ENCODE measurements at regions not wholly inside any gene's neighbourhood (a gene's known extent, or its start where the extent isn't known, plus 50 kb on each side); places are given as distances from the start of the nearest gene placed in this dataset.

- WGBS, 2 donors, result 20 to 71% methylated on average over 3 of the region's 3 CpGs
- Histone ChIP-seq H3K4me3 (no peak overlapping the region), H3K27ac (no peak overlapping the region), H3K9me3 (no peaks in the 10 kb centered on the region), H3K36me3 (no peaks in the 10 kb centered on the region), H3K4me1 (no peaks in the 10 kb centered on the region), H3K27me3 (no peaks in the 10 kb centered on the region)
- intact Hi-C loops (cut with DNase I), result no loop called here
- TF ChIP-seq POLR2AphosphoS5 (IDR thresholded peaks at IDR 0.05) (no peak), POLR2A (IDR thresholded peaks at IDR 0.05) (no peak), EP300 (IDR thresholded peaks at IDR 0.05) (no peak)
- no peak for DNase-seq
These were observed 958.3 kb downstream of the ADGRL2 start for GRCh38 chr1:82759035-82759434.

GRCh38 chr1:82755671-82756070 lies 954.9 kb downstream of the ADGRL2 start:
- Histone ChIP-seq H3K4me1 (no peaks in the 10 kb centered on the region), H3K36me3 (no peaks in the 10 kb centered on the region), H3K9me3 (no peaks in the 10 kb centered on the region), H3K4me3 (no peak overlapping the region), H3K27ac (no peak overlapping the region), H3K27me3 (no peaks in the 10 kb centered on the region)
- no peak for DNase-seq
- TF ChIP-seq EP300 (IDR thresholded peaks at IDR 0.05), result no peak
- TF ChIP-seq, protein P1, sequence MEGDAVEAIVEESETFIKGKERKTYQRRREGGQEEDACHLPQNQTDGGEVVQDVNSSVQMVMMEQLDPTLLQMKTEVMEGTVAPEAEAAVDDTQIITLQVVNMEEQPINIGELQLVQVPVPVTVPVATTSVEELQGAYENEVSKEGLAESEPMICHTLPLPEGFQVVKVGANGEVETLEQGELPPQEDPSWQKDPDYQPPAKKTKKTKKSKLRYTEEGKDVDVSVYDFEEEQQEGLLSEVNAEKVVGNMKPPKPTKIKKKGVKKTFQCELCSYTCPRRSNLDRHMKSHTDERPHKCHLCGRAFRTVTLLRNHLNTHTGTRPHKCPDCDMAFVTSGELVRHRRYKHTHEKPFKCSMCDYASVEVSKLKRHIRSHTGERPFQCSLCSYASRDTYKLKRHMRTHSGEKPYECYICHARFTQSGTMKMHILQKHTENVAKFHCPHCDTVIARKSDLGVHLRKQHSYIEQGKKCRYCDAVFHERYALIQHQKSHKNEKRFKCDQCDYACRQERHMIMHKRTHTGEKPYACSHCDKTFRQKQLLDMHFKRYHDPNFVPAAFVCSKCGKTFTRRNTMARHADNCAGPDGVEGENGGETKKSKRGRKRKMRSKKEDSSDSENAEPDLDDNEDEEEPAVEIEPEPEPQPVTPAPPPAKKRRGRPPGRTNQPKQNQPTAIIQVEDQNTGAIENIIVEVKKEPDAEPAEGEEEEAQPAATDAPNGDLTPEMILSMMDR (IDR thresholded peaks at IDR 0.05), result no peak
- TF ChIP-seq POLR2AphosphoS5 (IDR thresholded peaks at IDR 0.05), result no peak
- TF ChIP-seq POLR2A (IDR thresholded peaks at IDR 0.05), result no peak
- WGBS, 2 donors, result 56 to 70% methylated on average over 4 of the region's 4 CpGs
- intact Hi-C loops (cut with DNase I), result no loop called here

DNA sequence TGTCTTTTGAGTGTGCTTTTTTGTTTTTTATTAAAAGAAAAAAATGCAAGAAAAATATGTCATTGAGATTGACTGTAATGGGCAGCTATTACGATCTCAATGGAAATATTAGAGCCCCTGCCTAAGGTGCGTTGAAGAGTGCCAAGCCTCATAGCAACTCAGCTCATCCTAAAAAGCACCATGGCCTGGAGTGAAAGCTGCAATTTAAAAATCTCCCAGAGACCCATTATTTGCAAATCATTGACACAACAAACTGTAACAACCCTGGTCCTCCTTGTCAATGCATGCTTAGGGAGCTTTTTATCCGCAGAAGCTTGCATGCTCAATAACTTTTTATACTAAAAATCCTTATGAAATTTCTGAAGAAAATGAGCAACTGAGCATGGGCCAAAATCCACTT lies 954.5 kb downstream of the ADGRL2 start:
- H3K9me3 ChIP-seq, result no peaks in the 10 kb centered on the region
- no peak for DNase-seq
- no peaks in the 10 kb centered on the region for H3K4me1 ChIP-seq
- no peaks in the 10 kb centered on the region for H3K27me3 ChIP-seq
- 93 to 97% methylated on average over 3 of the region's 3 CpGs for WGBS, 2 donors
- no peak overlapping the region for H3K27ac ChIP-seq
- intact Hi-C loops (cut with DNase I), result no loop called here
- no peaks in the 10 kb centered on the region for H3K36me3 ChIP-seq
- no peak overlapping the region for H3K4me3 ChIP-seq
- TF ChIP-seq EP300 (IDR thresholded peaks at IDR 0.05), result no peak
- TF ChIP-seq, protein P1 (IDR thresholded peaks at IDR 0.05), result no peak

- intact Hi-C loops (cut with DNase I), result no loop called here
- WGBS, 2 donors, result 68 to 77% methylated on average over 3 of the region's 3 CpGs
These were observed 951.3 kb downstream of the ADGRL2 start for GRCh38 chr1:82752046-82752445.

GRCh38 chr1:82733645-82734044 lies 932.9 kb downstream of the ADGRL2 start:
- Histone ChIP-seq H3K4me3 (no peak overlapping the region), H3K27ac (no peak overlapping the region), H3K4me1 (no peaks in the 10 kb centered on the region), H3K27me3 (no peaks in the 10 kb centered on the region), H3K9me3 (peaks cover 0 to 4% (median 3%) of the 10 kb centered on the region in 4 donors), H3K36me3 (no peaks in the 10 kb centered on the region)
- no peak for DNase-seq
- WGBS, 2 donors, result 82 to 83% methylated on average over 4 of the region's 4 CpGs
- intact Hi-C loops (cut with DNase I), result no loop called here
- TF ChIP-seq EP300 (IDR thresholded peaks at IDR 0.05), result no peak
- TF ChIP-seq POLR2AphosphoS5 (IDR thresholded peaks at IDR 0.05), result no peak
- TF ChIP-seq POLR2A (IDR thresholded peaks at IDR 0.05), result no peak
- TF ChIP-seq, protein P1 (IDR thresholded peaks at IDR 0.05), result no peak

More at GRCh38 chr1:82752046-82752445, 951.3 kb downstream of the ADGRL2 start:
- TF ChIP-seq, protein P1 (IDR thresholded peaks at IDR 0.05), result no peak
- TF ChIP-seq POLR2AphosphoS5 (IDR thresholded peaks at IDR 0.05) (no peak), EP300 (IDR thresholded peaks at IDR 0.05) (no peak), POLR2A (IDR thresholded peaks at IDR 0.05) (no peak)
- no peak for DNase-seq
- Histone ChIP-seq H3K9me3 (no peaks in the 10 kb centered on the region), H3K27ac (no peak overlapping the region), H3K4me3 (no peak overlapping the region), H3K4me1 (no peaks in the 10 kb centered on the region), H3K36me3 (no peaks in the 10 kb centered on the region), H3K27me3 (no peaks in the 10 kb centered on the region)
